OCI-LY1 (cell line): ENCODE measurements at regions not wholly inside any gene's neighbourhood (a gene's known extent, or its start where the extent isn't known, plus 50 kb on each side); places are given as distances from the start of the nearest gene placed in this dataset.

Source experiments
- H2AFZ ChIP-seq: fragments of 200-600 bp; sonication (generic), shearing (Covaris generic); 2 replicates; pipeline ENCODE4 v1.6.0; 2014; ENCODE audit warnings: antibody characterized with exemption, mild to moderate bottlenecking, low read length
- H3F3A ChIP-seq: fragments of 200-600 bp; sonication (generic), shearing (Covaris generic); 2 replicates; pipeline ENCODE4 v1.6.0; 2014; ENCODE audit warnings: mild to moderate bottlenecking, antibody characterized with exemption, low read length, moderate library complexity; ENCODE audit not compliant: insufficient read depth
- H3K27ac ChIP-seq: fragments of 200-600 bp; sonication (generic); 2 replicates; pipeline ENCODE4 v1.5.1; 2014; ENCODE audit warnings: low read length, mixed run types, mild to moderate bottlenecking, low read depth; ENCODE audit not compliant: poor library complexity, severe bottlenecking
- H3K27me3 ChIP-seq: fragments of 200-600 bp; sonication (generic); 2 replicates; pipeline ENCODE4 v1.6.0; 2014; ENCODE audit warnings: antibody characterized with exemption, mild to moderate bottlenecking, low read length, moderate library complexity; ENCODE audit not compliant: insufficient read depth
- H3K36me3 ChIP-seq: fragments of 200-600 bp; sonication (generic); 2 replicates; pipeline ENCODE4 v1.6.1; 2014; ENCODE audit warnings: mild to moderate bottlenecking, antibody characterized with exemption, low read length, moderate library complexity, mixed read lengths; ENCODE audit not compliant: insufficient read depth
- H3K4me1 ChIP-seq: fragments of 200-600 bp; sonication (generic); 2 replicates; pipeline ENCODE4 v1.5.1; 2014; ENCODE audit warnings: mild to moderate bottlenecking, low read length, moderate library complexity; ENCODE audit not compliant: insufficient read depth, severe bottlenecking
- H3K4me2 ChIP-seq: fragments of 200-600 bp; sonication (generic), shearing (Covaris generic); 2 replicates; pipeline ENCODE4 v1.6.1; 2014; ENCODE audit warnings: low read length
- H3K4me3 ChIP-seq: fragments of 200-600 bp; sonication (generic); 2 replicates; pipeline ENCODE4 v1.5.1; 2014; ENCODE audit warnings: low read length, low read depth, mild to moderate bottlenecking, mixed read lengths; ENCODE audit not compliant: poor library complexity, severe bottlenecking
- H3K79me2 ChIP-seq: fragments of 200-600 bp; shearing (Covaris generic); 2 replicates; pipeline ENCODE4 v1.6.1; 2016; ENCODE audit warnings: mixed run types, low read length, mixed read lengths; ENCODE audit not compliant: insufficient read depth
- H3K9ac ChIP-seq: fragments of 200-600 bp; sonication (generic), shearing (Covaris generic); 2 replicates; pipeline ENCODE4 v1.6.1; 2014; ENCODE audit warnings: mild to moderate bottlenecking, low read length, mixed read lengths
- H3K9me2 ChIP-seq: fragments of 200-600 bp; sonication (generic), shearing (Covaris generic); 2 replicates; pipeline ENCODE4 v1.6.1; 2014; ENCODE audit warnings: low read depth, mild to moderate bottlenecking, low read length, mixed read lengths
- H3K9me3 ChIP-seq: fragments of 200-600 bp; shearing (Covaris generic); 2 replicates; pipeline ENCODE4 v1.6.1; 2014; ENCODE audit warnings: low read length, mixed read lengths
- H4K20me1 ChIP-seq: fragments of 200-600 bp; sonication (generic), shearing (Covaris generic); 2 replicates; pipeline ENCODE4 v1.6.0; 2016; ENCODE audit warnings: mild to moderate bottlenecking, low read length; ENCODE audit not compliant: insufficient read depth
- CTCF ChIP-seq: fragments of 200-600 bp; sonication (generic), shearing (Covaris generic); IDR thresholded peaks from 2 replicates; pipeline ENCODE4 v1.5.1; 2017; ENCODE audit warnings: mild to moderate bottlenecking, antibody characterized with exemption, low read length, moderate library complexity, mixed read lengths
- EZH2 ChIP-seq: fragments of 200-600 bp; sonication (generic), shearing (Covaris generic); IDR thresholded peaks from 2 replicates; pipeline ENCODE4 v1.8.0; 2017; ENCODE audit warnings: borderline replicate concordance, mixed run types, mild to moderate bottlenecking, antibody characterized with exemption, low read length, moderate library complexity, mixed read lengths

- H3K27ac ChIP-seq = no peak overlapping the region
- H3K4me3 ChIP-seq = no peak overlapping the region
- no peaks in the 10 kb centered on the region for H4K20me1 ChIP-seq
- H3K9me3 ChIP-seq = no peaks in the 10 kb centered on the region
- TF ChIP-seq EZH2 = no peak
- no peaks in the 10 kb centered on the region for H3K9me2 ChIP-seq
- H3K79me2 ChIP-seq = no peaks in the 10 kb centered on the region
- H3K4me1 ChIP-seq = no peaks in the 10 kb centered on the region
- H3F3A ChIP-seq = no peaks in the 10 kb centered on the region
- H2AFZ ChIP-seq = no peak overlapping the region
- no peak overlapping the region for H3K9ac ChIP-seq
- H3K36me3 ChIP-seq = no peaks in the 10 kb centered on the region
- no peaks in the 10 kb centered on the region for H3K27me3 ChIP-seq
- H3K4me2 ChIP-seq = no peak overlapping the region
Measured at GRCh38 chr10:90665905-90666662, 191.8 kb downstream of the HTR7 start.

- no peaks in the 10 kb centered on the region for H3K79me2 ChIP-seq
Measured at GRCh38 chr10:90674461-90674860, 183.4 kb downstream of the HTR7 start.

GRCh38 chr10:90674928-90675327 is 182.9 kb downstream of the HTR7 start:
- Histone ChIP-seq H3F3A (no peaks in the 10 kb centered on the region), H3K4me3 (no peak overlapping the region), H3K79me2 (no peaks in the 10 kb centered on the region), H4K20me1 (no peaks in the 10 kb centered on the region), H3K9me2 (no peaks in the 10 kb centered on the region), H3K4me1 (no peaks in the 10 kb centered on the region), H3K36me3 (no peaks in the 10 kb centered on the region), H3K4me2 (no peak overlapping the region), H3K9ac (no peak overlapping the region), H2AFZ (no peak overlapping the region), H3K27me3 (no peaks in the 10 kb centered on the region), H3K27ac (no peak overlapping the region), H3K9me3 (no peaks in the 10 kb centered on the region)
- no peak for TF ChIP-seq CTCF
- no peak for TF ChIP-seq EZH2

More at GRCh38 chr10:90674461-90674860, 183.4 kb downstream of the HTR7 start:
- Histone ChIP-seq H3K9me3 (no peaks in the 10 kb centered on the region), H4K20me1 (no peaks in the 10 kb centered on the region), H2AFZ (no peak overlapping the region), H3K9ac (no peak overlapping the region), H3K4me3 (no peak overlapping the region), H3K27ac (no peak overlapping the region), H3K4me1 (no peaks in the 10 kb centered on the region), H3K9me2 (no peaks in the 10 kb centered on the region), H3K36me3 (no peaks in the 10 kb centered on the region), H3K4me2 (no peak overlapping the region), H3K27me3 (no peaks in the 10 kb centered on the region), H3F3A (no peaks in the 10 kb centered on the region)
- TF ChIP-seq CTCF = no peak
- no peak for TF ChIP-seq EZH2

- Histone ChIP-seq H3K9ac (no peak overlapping the region), H3K4me2 (no peak overlapping the region)
- TF ChIP-seq EZH2 (no peak), CTCF (no peak)
Measured at GRCh38 chr10:90675621-90676020, 182.2 kb downstream of the HTR7 start.

More at GRCh38 chr10:90675621-90676020, 182.2 kb downstream of the HTR7 start:
- no peaks in the 10 kb centered on the region for H3K36me3 ChIP-seq
- no peak overlapping the region for H2AFZ ChIP-seq
- H3K79me2 ChIP-seq = no peaks in the 10 kb centered on the region
- H3K4me3 ChIP-seq = no peak overlapping the region
- no peak overlapping the region for H3K27ac ChIP-seq
- no peaks in the 10 kb centered on the region for H3K9me2 ChIP-seq
- H4K20me1 ChIP-seq = no peaks in the 10 kb centered on the region
- H3K27me3 ChIP-seq = no peaks in the 10 kb centered on the region
- H3K4me1 ChIP-seq = no peaks in the 10 kb centered on the region
- H3F3A ChIP-seq = no peaks in the 10 kb centered on the region
- H3K9me3 ChIP-seq = no peaks in the 10 kb centered on the region
